PC-9 (cell line): ENCODE measurements at regions not wholly inside any gene's neighbourhood (a gene's known extent, or its start where the extent isn't known, plus 50 kb on each side); places are given as distances from the start of the nearest gene placed in this dataset.

Source experiments
- BruUV-seq: library from RNA; stranded (reverse); fragments of 400-500 nt; replicated peaks from 2 replicates; lab custom pipeline; 2021; lab: Mats Ljungman, UMichigan
- CTCF ChIA-PET: fragments of 300-600 bp; sonication (Branson Sonifier 250); formaldehyde crosslinking; loops from one replicate; lab custom pipeline; 2022; ENCODE audit warnings: antibody characterized with exemption; lab: Charles Lee
- POLR2A ChIA-PET: fragments of 300-600 bp; sonication (Branson Sonifier 250); formaldehyde crosslinking; loops from one replicate; lab custom pipeline; 2022; ENCODE audit warnings: antibody characterized with exemption; ENCODE audit not compliant: unreplicated experiment; lab: Charles Lee
- DNase-seq, 2 experiments: peaks; one replicate each; pipeline versions ENCODE4 v3.0.0 to v3.0.0-alpha.2; 2015 to 2022; ENCODE audit warnings: mixed read lengths in 1 of 2
- H2AFZ ChIP-seq: fragments of 200-600 bp; sonication (generic); 2 replicates; pipeline ENCODE4 v1.8.1; 2017; ENCODE audit warnings: antibody characterized with exemption
- H3F3A ChIP-seq: fragments of 200-600 bp; sonication (generic); 2 replicates; pipeline ENCODE4 v1.8.1; 2017; ENCODE audit warnings: antibody characterized with exemption, mild to moderate bottlenecking, low read depth; ENCODE audit not compliant: insufficient read depth
- H3K27ac ChIP-seq: fragments of 200-600 bp; sonication (generic); 2 replicates; pipeline ENCODE4 v1.6.1; 2016; ENCODE audit warnings: mixed run types
- H3K27me3 ChIP-seq: fragments of 200-600 bp; sonication (generic); 2 replicates; pipeline ENCODE4 v1.6.1; 2016; ENCODE audit warnings: low read depth, mixed run types; ENCODE audit not compliant: insufficient read depth
- H3K36me3 ChIP-seq: fragments of 200-600 bp; sonication (generic); 2 replicates; pipeline ENCODE4 v1.6.1; 2016; ENCODE audit warnings: low read depth, mixed run types
- H3K4me1 ChIP-seq: fragments of 200-600 bp; sonication (generic); replicated peaks from 2 replicates; pipeline ENCODE4 v1.6.1; 2016; ENCODE audit warnings: mixed run types; ENCODE audit not compliant: insufficient read depth
- H3K4me2 ChIP-seq: fragments of 200-600 bp; sonication (generic); 2 replicates; pipeline ENCODE4 v1.6.1; 2017; ENCODE audit warnings: mixed run types
- H3K4me3 ChIP-seq: fragments of 200-600 bp; sonication (generic); 2 replicates; pipeline ENCODE4 v1.6.1; 2016; ENCODE audit warnings: mixed run types
- H3K79me2 ChIP-seq: fragments of 200-600 bp; sonication (generic); 2 replicates; pipeline ENCODE4 v1.6.1; 2017; ENCODE audit warnings: low read depth, mixed run types
- H3K9me2 ChIP-seq: fragments of 200-600 bp; sonication (generic); 2 replicates; pipeline ENCODE4 v1.8.1; 2017; ENCODE audit warnings: mild to moderate bottlenecking; ENCODE audit not compliant: insufficient read depth
- H3K9me3 ChIP-seq: fragments of 200-600 bp; sonication (generic); 2 replicates; pipeline ENCODE4 v1.8.1; 2016; ENCODE audit warnings: low read depth; ENCODE audit not compliant: insufficient read depth
- H4K20me1 ChIP-seq: fragments of 200-600 bp; sonication (generic); 2 replicates; pipeline ENCODE4 v1.8.1; 2017; ENCODE audit not compliant: insufficient read depth
- EZH2 ChIP-seq: fragments of 200-600 bp; sonication (generic); IDR thresholded peaks from 2 replicates; pipeline ENCODE4 v1.8.0; 2017; ENCODE audit warnings: antibody characterized with exemption, low read depth
- intact Hi-C: fragments of 100-400 bp; cut with micrococcal nuclease; formaldehyde crosslinking; loops from one replicate; pipeline ENCODE4 v1.10.0; 2022; ENCODE audit not compliant: unreplicated experiment
- TF ChIP-seq, protein P1 (sequence below): fragments of 200-600 bp; sonication (generic); conservative IDR thresholded peaks from 2 replicates; pipeline ENCODE4 v1.6.1; 2017; ENCODE audit warnings: mixed run types, antibody characterized with exemption, mild to moderate bottlenecking, moderate library complexity

GRCh38 chr9:23587433-23587832, 238.6 kb downstream of the ELAVL2 start:
- H3K36me3 ChIP-seq = no peaks in the 10 kb centered on the region

DNA sequence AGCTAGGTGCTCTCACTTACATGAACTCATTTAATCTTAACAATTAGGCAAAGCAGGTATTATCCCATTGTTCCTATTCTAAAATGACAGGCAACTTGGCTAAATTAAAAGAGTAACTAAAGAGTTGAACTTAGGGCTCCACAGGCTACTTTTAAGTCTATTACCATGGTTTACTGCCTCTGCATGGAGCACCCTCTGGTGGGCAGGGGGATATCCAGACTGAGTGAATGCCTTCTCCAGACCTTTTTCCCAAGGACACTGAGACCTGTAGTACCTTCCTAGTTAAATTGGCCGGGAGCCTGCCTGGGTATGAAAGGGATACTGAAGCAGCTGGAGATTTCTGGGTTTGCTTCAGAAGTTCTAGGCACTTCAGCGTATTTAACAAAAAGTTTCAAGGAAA, 238.1 kb downstream of the ELAVL2 start:
- Histone ChIP-seq H3K27me3 (no peaks in the 10 kb centered on the region), H3K9me3 (no peaks in the 10 kb centered on the region; the same call in 1 of the 2 replicates), H2AFZ (no peak overlapping the region), H3K36me3 (no peaks in the 10 kb centered on the region), H4K20me1 (no peaks in the 10 kb centered on the region), H3K4me2 (no peak overlapping the region), H3K79me2 (no peaks in the 10 kb centered on the region), H3F3A (no peaks in the 10 kb centered on the region), H3K4me1 (peaks cover 14% of the 10 kb centered on the region), H3K4me3 (no peak overlapping the region), H3K9me2 (no peaks in the 10 kb centered on the region), H3K27ac (no peak overlapping the region)
- DNase-seq = no peak
- no TSS peak for BruUV-seq
- ChIA-PET CTCF (no interaction called here), POLR2A (no interaction called here)
- intact Hi-C loops = no loop called here
- TF ChIP-seq, protein P1, sequence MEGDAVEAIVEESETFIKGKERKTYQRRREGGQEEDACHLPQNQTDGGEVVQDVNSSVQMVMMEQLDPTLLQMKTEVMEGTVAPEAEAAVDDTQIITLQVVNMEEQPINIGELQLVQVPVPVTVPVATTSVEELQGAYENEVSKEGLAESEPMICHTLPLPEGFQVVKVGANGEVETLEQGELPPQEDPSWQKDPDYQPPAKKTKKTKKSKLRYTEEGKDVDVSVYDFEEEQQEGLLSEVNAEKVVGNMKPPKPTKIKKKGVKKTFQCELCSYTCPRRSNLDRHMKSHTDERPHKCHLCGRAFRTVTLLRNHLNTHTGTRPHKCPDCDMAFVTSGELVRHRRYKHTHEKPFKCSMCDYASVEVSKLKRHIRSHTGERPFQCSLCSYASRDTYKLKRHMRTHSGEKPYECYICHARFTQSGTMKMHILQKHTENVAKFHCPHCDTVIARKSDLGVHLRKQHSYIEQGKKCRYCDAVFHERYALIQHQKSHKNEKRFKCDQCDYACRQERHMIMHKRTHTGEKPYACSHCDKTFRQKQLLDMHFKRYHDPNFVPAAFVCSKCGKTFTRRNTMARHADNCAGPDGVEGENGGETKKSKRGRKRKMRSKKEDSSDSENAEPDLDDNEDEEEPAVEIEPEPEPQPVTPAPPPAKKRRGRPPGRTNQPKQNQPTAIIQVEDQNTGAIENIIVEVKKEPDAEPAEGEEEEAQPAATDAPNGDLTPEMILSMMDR = no peak
- no peak for TF ChIP-seq EZH2

More at GRCh38 chr9:23587433-23587832, 238.6 kb downstream of the ELAVL2 start:
- ChIA-PET CTCF (no interaction called here), POLR2A (no interaction called here)
- no TSS peak for BruUV-seq
- Histone ChIP-seq H3K4me1 (peaks cover 19% of the 10 kb centered on the region), H3K4me3 (no peak overlapping the region), H3K9me3 (no peaks in the 10 kb centered on the region; the same call in 1 of the 2 replicates), H3K79me2 (no peaks in the 10 kb centered on the region), H3F3A (no peaks in the 10 kb centered on the region), H2AFZ (no peak overlapping the region), H3K27me3 (no peaks in the 10 kb centered on the region), H3K27ac (no peak overlapping the region), H3K4me2 (no peak overlapping the region), H4K20me1 (no peaks in the 10 kb centered on the region), H3K9me2 (no peaks in the 10 kb centered on the region)
- intact Hi-C loops = no loop called here
- DNase-seq = no peak
- TF ChIP-seq, protein P1 = no peak
- no peak for TF ChIP-seq EZH2

DNA sequence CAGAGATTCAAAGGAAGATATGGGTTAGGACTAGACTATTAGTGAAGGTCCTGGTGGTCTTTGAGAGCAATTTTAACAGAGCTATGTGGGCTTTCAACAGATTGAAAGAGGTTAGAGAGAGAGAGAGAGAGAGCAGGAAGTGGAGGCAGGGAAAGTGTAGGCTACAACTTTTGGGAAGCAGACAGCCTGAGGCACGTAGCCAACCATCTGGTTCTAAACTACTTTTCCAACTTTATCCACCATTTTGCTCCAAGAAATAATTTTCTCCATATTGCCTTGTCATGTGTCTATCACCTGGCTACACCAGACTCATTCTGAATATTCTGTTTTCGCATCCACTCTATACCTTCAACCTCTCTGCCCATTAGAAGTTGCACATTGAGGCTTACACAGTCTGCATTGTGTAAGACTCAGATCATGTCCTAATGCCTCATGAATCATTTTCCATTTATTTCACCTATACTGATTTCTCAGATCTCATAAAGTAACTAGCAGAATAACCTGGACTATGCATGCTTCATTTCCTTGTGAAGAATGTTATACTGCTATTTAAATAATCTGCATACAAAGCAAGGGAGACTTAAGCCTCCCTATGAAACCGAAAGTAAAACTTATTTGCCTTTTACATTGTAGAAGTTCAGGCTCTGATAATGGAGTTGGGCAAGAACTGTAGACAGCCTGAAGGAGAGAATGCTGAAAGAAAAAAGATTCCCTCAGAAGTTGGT, 235.6 kb downstream of the ELAVL2 start:
- intact Hi-C loops = no loop called here
- Histone ChIP-seq H3K27ac (peak overlapping the region; percentile 41; the same call in 1 of the 2 replicates), H3K36me3 (no peaks in the 10 kb centered on the region), H3K4me2 (peak overlapping the region; percentile 67), H3K27me3 (no peaks in the 10 kb centered on the region), H3K79me2 (no peaks in the 10 kb centered on the region), H3K4me3 (peak overlapping the region; percentile 38; the same call in 1 of the 2 replicates), H3F3A (no peaks in the 10 kb centered on the region), H3K4me1 (peaks cover 11% of the 10 kb centered on the region), H3K9me2 (no peaks in the 10 kb centered on the region; the same call in 1 of the 2 replicates), H2AFZ (peak overlapping the region; percentile 60; the same call in 1 of the 2 replicates), H3K9me3 (no peaks in the 10 kb centered on the region; the same call in 1 of the 2 replicates), H4K20me1 (no peaks in the 10 kb centered on the region)
- no TSS peak for BruUV-seq
- peak in 1 of 2 experiments; percentile 63 for DNase-seq
- CTCF ChIA-PET = no interaction called here
- no peak for TF ChIP-seq EZH2
- TF ChIP-seq, protein P1 = no peak
- POLR2A ChIA-PET = no interaction called here
